Activated CD4-positive, alpha-beta T cell treated with anti-CD3 and anti-CD28 coated beads, Interleukin-2, Interleukin-6, amounts not matched to agents 100 ng/mL and 50 ng/mL, durations not matched to agents 16 hours and 8 hours (primary cell): ENCODE measurements at regions not wholly inside any gene's neighbourhood (a gene's known extent, or its start where the extent isn't known, plus 50 kb on each side); places are given as distances from the start of the nearest gene placed in this dataset.

Experiments
- DNase-seq: peaks from one replicate; pipeline ENCODE4 v3.0.0-alpha.2; 2020

- DNase-seq, result no peak
Measured at GRCh38 chr2:71749671-71750101, 296.3 kb downstream of the DYSF start.

- DNase-seq, result no peak
Measured at GRCh38 chr2:71748227-71748626, 294.9 kb downstream of the DYSF start.

- DNase-seq, result no peak
Measured at GRCh38 chr2:71747559-71747958, 294.2 kb downstream of the DYSF start.

- DNase-seq, result no peak
Measured at GRCh38 chr2:71746946-71747501, 293.7 kb downstream of the DYSF start.

- DNase-seq, result no peak
Measured at GRCh38 chr2:71744781-71745180, 291.4 kb downstream of the DYSF start.

DNA sequence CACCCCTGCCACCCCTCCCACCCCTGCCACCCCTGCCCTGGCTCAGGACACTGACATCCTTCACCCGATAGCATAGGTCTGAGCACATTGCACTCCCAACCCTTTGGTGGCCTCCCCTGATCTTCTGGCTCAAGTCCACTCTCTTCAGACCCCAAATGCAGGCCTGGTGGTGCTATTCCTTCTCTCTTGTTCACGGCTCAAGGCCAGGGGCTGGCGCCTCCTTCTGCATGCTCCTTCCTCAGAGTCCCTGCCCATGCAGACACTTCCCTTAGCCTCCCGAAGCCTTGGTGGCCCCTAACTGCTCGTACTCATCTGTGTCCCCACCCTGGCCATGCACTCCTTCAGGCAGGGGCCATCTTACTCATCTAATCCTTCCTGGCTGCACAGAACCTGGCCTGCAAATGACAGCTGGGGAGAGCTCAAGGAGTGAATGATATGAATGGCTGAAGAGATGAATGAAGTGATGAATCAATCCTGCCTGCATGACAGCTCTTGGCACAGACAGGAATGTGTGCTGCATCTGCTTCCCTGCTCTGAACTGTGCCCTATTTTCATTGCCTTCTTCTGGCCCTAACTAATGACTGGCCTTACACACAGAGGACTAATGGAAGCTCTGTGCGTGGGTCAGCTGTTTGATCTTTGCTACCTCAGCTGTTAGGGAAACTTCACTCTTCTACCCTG, 290.8 kb downstream of the DYSF start:
- DNase-seq, result no peak

GRCh38 chr2:71742953-71743601, 289.7 kb downstream of the DYSF start:
- DNase-seq, result no peak

DNA sequence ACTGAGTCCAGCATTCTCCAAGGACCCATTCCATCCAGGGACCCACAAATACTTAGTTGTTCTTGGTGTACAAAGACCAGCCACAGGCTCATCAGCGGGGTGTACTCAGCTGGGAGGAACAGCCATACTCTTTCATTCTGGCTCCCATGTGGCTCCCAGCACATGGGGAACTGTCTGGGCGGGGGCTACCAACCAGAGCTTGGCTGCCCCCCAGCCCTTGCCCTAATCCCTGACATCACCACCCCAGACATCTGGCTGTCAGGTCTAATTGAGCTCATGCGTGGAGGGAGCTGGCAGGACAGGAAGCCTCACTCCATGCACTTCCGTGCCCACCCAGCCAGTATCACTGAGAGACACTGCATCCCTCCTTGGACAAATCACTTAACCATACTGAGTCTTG, 283.6 kb downstream of the DYSF start:
- DNase-seq, result no peak

- DNase-seq, result no peak
Measured at GRCh38 chr2:71736091-71736861, 282.9 kb downstream of the DYSF start.
